Adrenal gland (tissue), 5 donors: ENCODE measurements at regions not wholly inside any gene's neighbourhood (a gene's known extent, or its start where the extent isn't known, plus 50 kb on each side); places are given as distances from the start of the nearest gene placed in this dataset.

Experiments
- POLR2A ChIP-seq, 2 donors: fragments of 450-650 bp; IDR thresholded peaks; one replicate each; pipeline ENCODE4 v1.6.1; 2017; ENCODE audit warnings: antibody characterized with exemption in 2 of 2, mild to moderate bottlenecking in 2 of 2, moderate library complexity in 1 of 2
- TF ChIP-seq, protein P1 (sequence below), 6 experiments: fragments of 450-650 bp in 4 of 6; fragments of 200-600 bp in 2 of 6; sonication (generic) in 1 of 6; IDR thresholded peaks; 1 replicate in 5 of 6; 2 replicates in 1 of 6; pipeline versions ENCODE4 v1.5.1 to v1.8.0; 2016 to 2021; ENCODE audit warnings: antibody characterized with exemption in 6 of 6, mild to moderate bottlenecking in 2 of 6, moderate library complexity in 1 of 6
- donor health status: DM: no; HTN: no; CAD: no.

DNA sequence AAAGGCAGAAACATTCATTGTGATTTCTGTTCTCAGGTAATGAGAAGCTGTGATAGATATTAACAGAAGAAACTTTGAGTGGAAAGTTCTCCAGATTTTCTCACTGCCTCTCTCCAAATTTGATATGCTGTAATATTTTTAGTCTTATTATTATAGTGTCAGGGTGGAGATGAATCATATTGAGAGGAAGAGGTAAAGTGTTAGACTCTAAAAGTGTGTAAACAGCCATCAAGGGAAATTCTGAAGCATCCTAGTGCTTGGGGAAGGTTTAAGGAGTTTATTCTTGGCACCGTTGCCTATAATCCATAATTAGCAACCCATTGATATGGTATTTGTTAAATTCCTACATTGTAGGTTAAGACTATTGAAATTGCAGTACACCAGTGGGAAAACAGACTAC lies 104.7 kb upstream of the NABP1 start:
- TF ChIP-seq, protein P1, sequence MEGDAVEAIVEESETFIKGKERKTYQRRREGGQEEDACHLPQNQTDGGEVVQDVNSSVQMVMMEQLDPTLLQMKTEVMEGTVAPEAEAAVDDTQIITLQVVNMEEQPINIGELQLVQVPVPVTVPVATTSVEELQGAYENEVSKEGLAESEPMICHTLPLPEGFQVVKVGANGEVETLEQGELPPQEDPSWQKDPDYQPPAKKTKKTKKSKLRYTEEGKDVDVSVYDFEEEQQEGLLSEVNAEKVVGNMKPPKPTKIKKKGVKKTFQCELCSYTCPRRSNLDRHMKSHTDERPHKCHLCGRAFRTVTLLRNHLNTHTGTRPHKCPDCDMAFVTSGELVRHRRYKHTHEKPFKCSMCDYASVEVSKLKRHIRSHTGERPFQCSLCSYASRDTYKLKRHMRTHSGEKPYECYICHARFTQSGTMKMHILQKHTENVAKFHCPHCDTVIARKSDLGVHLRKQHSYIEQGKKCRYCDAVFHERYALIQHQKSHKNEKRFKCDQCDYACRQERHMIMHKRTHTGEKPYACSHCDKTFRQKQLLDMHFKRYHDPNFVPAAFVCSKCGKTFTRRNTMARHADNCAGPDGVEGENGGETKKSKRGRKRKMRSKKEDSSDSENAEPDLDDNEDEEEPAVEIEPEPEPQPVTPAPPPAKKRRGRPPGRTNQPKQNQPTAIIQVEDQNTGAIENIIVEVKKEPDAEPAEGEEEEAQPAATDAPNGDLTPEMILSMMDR (IDR thresholded peaks at IDR 0.05) = no peak
- no peak for TF ChIP-seq POLR2A (IDR thresholded peaks at IDR 0.05)
